GM13976 (cell line): ENCODE measurements at regions not wholly inside any gene's neighbourhood (a gene's known extent, or its start where the extent isn't known, plus 50 kb on each side); places are given as distances from the start of the nearest gene placed in this dataset.
"Not testable (repeated sequence)": the region's sequence is repeated elsewhere in the genome, so short reads cannot be mapped to it uniquely, and the experiment has no call there.

Experiments
- DNase-seq: peaks from one replicate; pipeline ENCODE4 v3.0.0; 2012; ENCODE audit warnings: low spot score
- CTCF ChIP-seq: IDR thresholded peaks from 2 replicates; pipeline ENCODE4 v1.5.1; 2012; ENCODE audit warnings: borderline replicate concordance, mild to moderate bottlenecking; ENCODE audit not compliant: insufficient read depth; ENCODE audit errors: extremely low read depth, missing control alignments, control extremely low read depth
- in situ Hi-C: fragments of 300-500 bp; cut with MboI; formaldehyde crosslinking; loops from one replicate; pipeline ENCODE4 v1.12.0; 2022; ENCODE audit warnings: low sequenced_read_pairs, mixed read lengths, inconsistent platforms; ENCODE audit not compliant: unreplicated experiment

- no peak for DNase-seq
- in situ Hi-C loops, result loop anchor here (10.0 kb wide), 1 partner anchor 86 kb away; no protein-coding TSS in a partner anchor
- no peak for TF ChIP-seq CTCF
Observed at GRCh38 chr6:37570482-37571133, 70.9 kb upstream of the CCDC167 start.

GRCh38 chr6:37569743-37570481, 70.2 kb upstream of the CCDC167 start:
- in situ Hi-C loops, result loop anchor here (10.0 kb wide), 1 partner anchor 85 kb away; no protein-coding TSS in a partner anchor
- DNase-seq, result no peak
- TF ChIP-seq CTCF, result no peak

GRCh38 chr6:37569317-37569716, 69.6 kb upstream of the CCDC167 start:
- no peak for DNase-seq
- no peak for TF ChIP-seq CTCF
- in situ Hi-C loops, result no loop called here

- TF ChIP-seq CTCF, result no peak
- DNase-seq, result no peak
- in situ Hi-C loops, result no loop called here
Observed at GRCh38 chr6:37566950-37567349, 67.3 kb upstream of the CCDC167 start.

- peak; percentile 98 for TF ChIP-seq CTCF
- DNase-seq, result peak; percentile 92
- in situ Hi-C loops, result no loop called here
Observed at GRCh38 chr6:37566111-37566949, 66.6 kb upstream of the CCDC167 start.

- TF ChIP-seq CTCF, result no peak
- no peak for DNase-seq
- in situ Hi-C loops, result no loop called here
Observed at GRCh38 chr6:37565267-37566110, 65.8 kb upstream of the CCDC167 start.

GRCh38 chr6:37562926-37563288, 63.2 kb upstream of the CCDC167 start:
- DNase-seq, in situ Hi-C loops: not testable (repeated sequence)
